ENCODE measurements at regions not wholly inside any gene's neighbourhood (a gene's known extent, or its start where the extent isn't known, plus 50 kb on each side); places are given as distances from the start of the nearest gene placed in this dataset.

- H3K36me3 ChIP-seq (replicated peaks; ENCODE audit: insufficient read depth, low read depth): no peaks in the 10 kb centered on the region
- no peaks in the 10 kb centered on the region for H4K20me1 ChIP-seq (ENCODE audit: insufficient read depth, poor library complexity, severe bottlenecking)
- H3K4me2 ChIP-seq: peak overlapping the region; percentile 19
- 100% methylated on average over 1 of the region's 1 CpG for WGBS (ENCODE audit: low lambda C conversion rate, missing lambda C conversion rate)
- no peak overlapping the region for H2AFZ ChIP-seq
- no peaks in the 10 kb centered on the region for H3K9me2 ChIP-seq (replicated peaks; ENCODE audit: insufficient read depth)
- no peak overlapping the region for H3K4me3 ChIP-seq
- no peaks in the 10 kb centered on the region for H3K9me3 ChIP-seq (ENCODE audit: low read depth)
- no peak for DNase-seq (ENCODE audit: low spot score)
- peak overlapping the region; percentile 91 for H3K27ac ChIP-seq
- no peaks in the 10 kb centered on the region for H3K27me3 ChIP-seq
- H3K4me1 ChIP-seq (ENCODE audit: insufficient read depth): peaks cover 72% of the 10 kb centered on the region
- H3K79me2 ChIP-seq: no peaks in the 10 kb centered on the region
- TF ChIP-seq CTCF (IDR thresholded peaks at IDR 0.05; ENCODE audit: poor library complexity) (no peak), EZH2 (IDR thresholded peaks at IDR 0.05; ENCODE audit: borderline replicate concordance) (no peak), EZH2phosphoT487 (IDR thresholded peaks at IDR 0.05; ENCODE audit: low read depth, severe bottlenecking, unreplicated experiment) (no peak)
Observed at GRCh38 chr5:42875785-42876374, 64.2 kb upstream of the SELENOP start.

- Histone ChIP-seq H3K9me2 (replicated peaks; ENCODE audit: insufficient read depth) (no peaks in the 10 kb centered on the region), H3K9me3 (ENCODE audit: low read depth) (no peaks in the 10 kb centered on the region), H3K4me3 (no peak overlapping the region), H3K79me2 (no peaks in the 10 kb centered on the region), H3K4me1 (ENCODE audit: insufficient read depth) (peaks cover 74% of the 10 kb centered on the region), H3K4me2 (peak overlapping the region; percentile 19), H3K27me3 (no peaks in the 10 kb centered on the region), H2AFZ (no peak overlapping the region), H4K20me1 (ENCODE audit: insufficient read depth, poor library complexity, severe bottlenecking) (no peaks in the 10 kb centered on the region), H3K36me3 (replicated peaks; ENCODE audit: insufficient read depth, low read depth) (no peaks in the 10 kb centered on the region), H3K27ac (peak overlapping the region; percentile 91)
- no peak for TF ChIP-seq EZH2phosphoT487 (IDR thresholded peaks at IDR 0.05; ENCODE audit: low read depth, severe bottlenecking, unreplicated experiment)
- no peak for TF ChIP-seq CTCF (IDR thresholded peaks at IDR 0.05; ENCODE audit: poor library complexity)
- no peak for TF ChIP-seq EZH2 (IDR thresholded peaks at IDR 0.05; ENCODE audit: borderline replicate concordance)
- no peak for DNase-seq (ENCODE audit: low spot score)
Observed at GRCh38 chr5:42875211-42875610, 63.5 kb upstream of the SELENOP start.

GRCh38 chr5:42874621-42875198 is 63.0 kb upstream of the SELENOP start:
- Histone ChIP-seq H3K9me2 (replicated peaks; ENCODE audit: insufficient read depth) (no peaks in the 10 kb centered on the region), H3K4me1 (ENCODE audit: insufficient read depth) (peaks cover 69% of the 10 kb centered on the region), H4K20me1 (ENCODE audit: insufficient read depth, poor library complexity, severe bottlenecking) (no peaks in the 10 kb centered on the region), H3K27me3 (no peaks in the 10 kb centered on the region), H3K4me2 (peak overlapping the region; percentile 60), H2AFZ (no peak overlapping the region), H3K79me2 (no peaks in the 10 kb centered on the region), H3K36me3 (replicated peaks; ENCODE audit: insufficient read depth, low read depth) (no peaks in the 10 kb centered on the region), H3K9me3 (ENCODE audit: low read depth) (no peaks in the 10 kb centered on the region), H3K4me3 (no peak overlapping the region), H3K27ac (peak overlapping the region; percentile 91)
- 58% methylated on average over 2 of the region's 2 CpGs for whole genome bisulfite sequencing (ENCODE audit: low lambda C conversion rate, missing lambda C conversion rate)
- peak; percentile 45 for DNase-seq (ENCODE audit: low spot score)
- TF ChIP-seq CTCF (IDR thresholded peaks at IDR 0.05; ENCODE audit: poor library complexity) (no peak), EZH2 (IDR thresholded peaks at IDR 0.05; ENCODE audit: borderline replicate concordance) (no peak), EZH2phosphoT487 (IDR thresholded peaks at IDR 0.05; ENCODE audit: low read depth, severe bottlenecking, unreplicated experiment) (no peak)

Measured in hepatocyte (in vitro differentiated cells).